ENCODE measurements at regions not wholly inside any gene's neighbourhood (a gene's known extent, or its start where the extent isn't known, plus 50 kb on each side); places are given as distances from the start of the nearest gene placed in this dataset.

DNA sequence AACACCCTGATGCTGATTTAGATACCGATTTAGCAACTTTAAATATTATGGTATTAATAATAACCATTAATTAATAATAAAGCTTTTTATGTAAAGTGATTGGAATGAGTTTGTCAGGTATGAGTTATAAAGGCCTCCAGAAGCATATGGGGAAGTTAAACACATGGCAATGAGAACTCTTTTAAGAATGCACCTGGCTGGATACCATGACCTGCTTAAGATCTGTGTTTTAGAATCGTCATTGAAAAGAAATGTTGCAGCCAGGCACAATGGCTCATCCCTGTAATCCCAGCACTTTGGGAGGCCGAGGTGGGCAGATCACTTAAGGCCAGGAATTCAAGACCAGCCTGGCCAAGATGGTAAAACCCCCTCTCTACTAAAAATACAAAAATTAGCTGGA lies 197.5 kb downstream of the SOX4 start:
- Histone ChIP-seq H3K36me3 (ENCODE audit: control insufficient read depth in 2 of 2, extremely low read depth in 1 of 2, insufficient read depth in 2 of 2, low read length in 2 of 2) (no peaks in the 10 kb centered on the region), H3K9ac (replicated peaks; ENCODE audit: extremely low read depth, insufficient read depth, low read length) (no peak overlapping the region), H4K20me1 (replicated peaks; ENCODE audit: control insufficient read depth, extremely low read depth, insufficient read depth, low read length) (no peaks in the 10 kb centered on the region), H2AFZ (ENCODE audit: low read depth, low read length) (no peak overlapping the region), H3K27ac (ENCODE audit: insufficient read depth, low read depth, low read length) (no peak overlapping the region), H3K9me1 (replicated peaks; ENCODE audit: control insufficient read depth, extremely low read depth, insufficient read depth, low read length) (no peaks in the 10 kb centered on the region), H3K4me2 (ENCODE audit: insufficient read depth, low read length) (no peak overlapping the region), H3K27me3 (ENCODE audit: control insufficient read depth in 2 of 2, insufficient read depth in 2 of 2, low read length in 2 of 2) (no peaks in the 10 kb centered on the region), H3K79me2 (ENCODE audit: control insufficient read depth, insufficient read depth, low read length) (no peaks in the 10 kb centered on the region), H3K9me3 (replicated peaks; ENCODE audit: control insufficient read depth, insufficient read depth, low read length) (no peaks in the 10 kb centered on the region), H3K4me1 (ENCODE audit: control insufficient read depth, extremely low read depth, insufficient read depth, low read length) (no peaks in the 10 kb centered on the region), H3K4me3 (replicated peaks in 1 of 3; ENCODE audit: insufficient read depth in 1 of 3, low read depth in 1 of 3, low read length in 3 of 3) (no peak overlapping the region)
- ChIA-PET CTCF (interaction anchor here (0.7 to 1.1 kb wide), 2 partner anchors 22 to 29 kb away, joined by 3 read pairs; no protein-coding TSS in a partner anchor), POLR2A (no interaction called here)
- intact Hi-C loops (cut with micrococcal nuclease): no loop called here
- BruUV-seq (replicated peaks): no TSS peak
- TF ChIP-seq JUN (IDR thresholded peaks at IDR 0.05; ENCODE audit: borderline replicate concordance, insufficient read depth, insufficient read length, low read depth): no peak
- TF ChIP-seq GATA2 (IDR thresholded peaks at IDR 0.05; ENCODE audit: insufficient read depth, insufficient read length, low read depth, low read length): no peak
- TF ChIP-seq POLR2AphosphoS5 (IDR thresholded peaks at IDR 0.05; ENCODE audit: insufficient read depth, low read depth, low read length): no peak
- no peak for TF ChIP-seq EZH2 (IDR thresholded peaks at IDR 0.05; ENCODE audit: borderline replicate concordance, low read depth, low read length, severe bottlenecking)
- dilution Hi-C loops (cut with MboI; ENCODE audit: extremely low pct_ligation_motif_present, low sequenced_read_pairs): no loop called here
- DNase-seq (ENCODE audit: low read depth, low spot score) (no peak), FAIRE-seq (no peak)

DNA sequence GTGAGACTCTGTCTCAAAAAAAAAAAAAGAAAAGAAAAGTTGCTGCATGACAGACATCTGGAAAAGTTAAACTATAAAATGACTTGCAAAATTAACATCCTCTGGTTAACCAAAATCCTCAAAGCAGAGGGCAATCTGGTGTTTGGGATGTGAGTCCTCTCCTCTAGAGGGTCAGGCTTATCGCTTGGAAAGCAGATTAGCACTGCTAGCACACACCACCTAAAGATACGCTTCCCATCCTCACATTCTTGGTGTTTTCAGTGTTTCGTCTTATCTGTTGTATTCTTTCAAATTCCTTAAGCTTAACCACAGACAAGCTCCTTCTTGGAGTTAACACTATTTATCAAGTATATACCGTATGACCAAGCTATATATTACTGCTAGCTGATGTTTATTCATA lies 198.0 kb downstream of the SOX4 start:
- BruUV-seq (replicated peaks): no TSS peak
- dilution Hi-C loops (cut with MboI; ENCODE audit: extremely low pct_ligation_motif_present, low sequenced_read_pairs): no loop called here
- ChIA-PET CTCF (interaction anchor here (0.7 to 1.1 kb wide), 2 partner anchors 22 to 28 kb away, joined by 3 read pairs; no protein-coding TSS in a partner anchor), POLR2A (no interaction called here)
- Histone ChIP-seq H4K20me1 (replicated peaks; ENCODE audit: control insufficient read depth, extremely low read depth, insufficient read depth, low read length) (no peaks in the 10 kb centered on the region), H3K36me3 (ENCODE audit: control insufficient read depth in 2 of 2, extremely low read depth in 1 of 2, insufficient read depth in 2 of 2, low read length in 2 of 2) (no peaks in the 10 kb centered on the region), H3K27ac (ENCODE audit: insufficient read depth, low read depth, low read length) (no peak overlapping the region), H3K9ac (replicated peaks; ENCODE audit: extremely low read depth, insufficient read depth, low read length) (no peak overlapping the region), H3K4me1 (ENCODE audit: control insufficient read depth, extremely low read depth, insufficient read depth, low read length) (no peaks in the 10 kb centered on the region), H3K9me1 (replicated peaks; ENCODE audit: control insufficient read depth, extremely low read depth, insufficient read depth, low read length) (no peaks in the 10 kb centered on the region), H3K79me2 (ENCODE audit: control insufficient read depth, insufficient read depth, low read length) (no peaks in the 10 kb centered on the region), H3K9me3 (replicated peaks; ENCODE audit: control insufficient read depth, insufficient read depth, low read length) (no peaks in the 10 kb centered on the region), H3K4me3 (replicated peaks in 1 of 3; ENCODE audit: insufficient read depth in 1 of 3, low read depth in 1 of 3, low read length in 3 of 3) (no peak overlapping the region), H2AFZ (ENCODE audit: low read depth, low read length) (no peak overlapping the region), H3K4me2 (ENCODE audit: insufficient read depth, low read length) (no peak overlapping the region), H3K27me3 (ENCODE audit: control insufficient read depth in 2 of 2, insufficient read depth in 2 of 2, low read length in 2 of 2) (no peaks in the 10 kb centered on the region)
- FAIRE-seq: no peak
- intact Hi-C loops (cut with micrococcal nuclease): no loop called here
- no peak for DNase-seq (ENCODE audit: low read depth, low spot score)
- TF ChIP-seq, protein P1, sequence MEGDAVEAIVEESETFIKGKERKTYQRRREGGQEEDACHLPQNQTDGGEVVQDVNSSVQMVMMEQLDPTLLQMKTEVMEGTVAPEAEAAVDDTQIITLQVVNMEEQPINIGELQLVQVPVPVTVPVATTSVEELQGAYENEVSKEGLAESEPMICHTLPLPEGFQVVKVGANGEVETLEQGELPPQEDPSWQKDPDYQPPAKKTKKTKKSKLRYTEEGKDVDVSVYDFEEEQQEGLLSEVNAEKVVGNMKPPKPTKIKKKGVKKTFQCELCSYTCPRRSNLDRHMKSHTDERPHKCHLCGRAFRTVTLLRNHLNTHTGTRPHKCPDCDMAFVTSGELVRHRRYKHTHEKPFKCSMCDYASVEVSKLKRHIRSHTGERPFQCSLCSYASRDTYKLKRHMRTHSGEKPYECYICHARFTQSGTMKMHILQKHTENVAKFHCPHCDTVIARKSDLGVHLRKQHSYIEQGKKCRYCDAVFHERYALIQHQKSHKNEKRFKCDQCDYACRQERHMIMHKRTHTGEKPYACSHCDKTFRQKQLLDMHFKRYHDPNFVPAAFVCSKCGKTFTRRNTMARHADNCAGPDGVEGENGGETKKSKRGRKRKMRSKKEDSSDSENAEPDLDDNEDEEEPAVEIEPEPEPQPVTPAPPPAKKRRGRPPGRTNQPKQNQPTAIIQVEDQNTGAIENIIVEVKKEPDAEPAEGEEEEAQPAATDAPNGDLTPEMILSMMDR (IDR thresholded peaks at IDR 0.05; ENCODE audit: extremely low read depth in 1 of 2, insufficient read depth in 1 of 2, low read depth in 1 of 2, low read length in 2 of 2): no peak
- TF ChIP-seq JUN (IDR thresholded peaks at IDR 0.05; ENCODE audit: borderline replicate concordance, insufficient read depth, insufficient read length, low read depth) (no peak), POLR2A (IDR thresholded peaks at IDR 0.05; ENCODE audit: low read depth, low read length) (no peak), GATA2 (IDR thresholded peaks at IDR 0.05; ENCODE audit: insufficient read depth, insufficient read length, low read depth, low read length) (no peak), POLR2AphosphoS5 (IDR thresholded peaks at IDR 0.05; ENCODE audit: insufficient read depth, low read depth, low read length) (no peak), FOS (IDR thresholded peaks at IDR 0.05; ENCODE audit: borderline replicate concordance, insufficient read depth, low read length) (no peak), EZH2 (IDR thresholded peaks at IDR 0.05; ENCODE audit: borderline replicate concordance, low read depth, low read length, severe bottlenecking) (no peak), MYC (IDR thresholded peaks at IDR 0.05; ENCODE audit: low read depth, low read length) (no peak)
- TF ChIP-seq, protein P2, sequence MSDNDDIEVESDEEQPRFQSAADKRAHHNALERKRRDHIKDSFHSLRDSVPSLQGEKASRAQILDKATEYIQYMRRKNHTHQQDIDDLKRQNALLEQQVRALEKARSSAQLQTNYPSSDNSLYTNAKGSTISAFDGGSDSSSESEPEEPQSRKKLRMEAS (IDR thresholded peaks at IDR 0.05; ENCODE audit: insufficient read depth, insufficient read length): no peak

All from endothelial cell of umbilical vein (primary cell).